Endodermal cell (in vitro differentiated cells): ENCODE measurements at regions not wholly inside any gene's neighbourhood (a gene's known extent, or its start where the extent isn't known, plus 50 kb on each side); places are given as distances from the start of the nearest gene placed in this dataset.

ENCODE experiments used
- DNase-seq: peaks from one replicate; pipeline ENCODE4 v3.0.0-alpha.2; 2017
- H3K27ac ChIP-seq: 2 replicates; pipeline ENCODE4 v1.5.1; 2013; ENCODE audit warnings: mild to moderate bottlenecking, low read depth, low read length, moderate library complexity
- H3K27me3 ChIP-seq: 2 replicates; pipeline ENCODE4 v1.6.1; 2013; ENCODE audit warnings: mild to moderate bottlenecking, low read length, moderate library complexity; ENCODE audit not compliant: insufficient read depth, control insufficient read depth, poor library complexity, severe bottlenecking
- H3K36me3 ChIP-seq: 2 replicates; pipeline ENCODE4 v1.7.0; 2013; ENCODE audit warnings: mild to moderate bottlenecking, low read length, moderate library complexity; ENCODE audit not compliant: control insufficient read depth, insufficient read depth
- H3K4me1 ChIP-seq: one replicate; pipeline ENCODE4 v1.7.0; 2013; ENCODE audit warnings: low read length; ENCODE audit not compliant: control insufficient read depth, insufficient read depth
- H3K4me3 ChIP-seq: 2 replicates; pipeline ENCODE4 v1.5.1; 2013; ENCODE audit warnings: mild to moderate bottlenecking, low read length, moderate library complexity
- H3K9ac ChIP-seq: 2 replicates; pipeline ENCODE4 v1.6.1; 2013; ENCODE audit warnings: mild to moderate bottlenecking, low read length, moderate library complexity; ENCODE audit not compliant: poor library complexity, severe bottlenecking; ENCODE audit errors: extremely low read depth
- H3K9me3 ChIP-seq: 2 replicates; pipeline ENCODE4 v1.6.1; 2013; ENCODE audit warnings: mild to moderate bottlenecking, low read length, moderate library complexity; ENCODE audit not compliant: control insufficient read depth
- H3K27ac Mint-ChIP-seq: 2 replicates; pipeline ENCODE4 v1.8.0; 2020; ENCODE audit warnings: mixed read lengths
- H3K27me3 Mint-ChIP-seq: 2 replicates; pipeline ENCODE4 v1.8.0; 2021; ENCODE audit warnings: mild to moderate bottlenecking, mixed read lengths; ENCODE audit not compliant: insufficient read depth
- H3K36me3 Mint-ChIP-seq: 2 replicates; pipeline ENCODE4 v1.8.0; 2020; ENCODE audit warnings: low read depth, mixed read lengths
- H3K4me1 Mint-ChIP-seq: 2 replicates; pipeline ENCODE4 v1.8.0; 2020; ENCODE audit warnings: mixed read lengths
- H3K4me3 Mint-ChIP-seq: 2 replicates; pipeline ENCODE4 v1.8.0; 2020; ENCODE audit warnings: mild to moderate bottlenecking, moderate library complexity, mixed read lengths
- H3K9me3 Mint-ChIP-seq: 2 replicates; pipeline ENCODE4 v1.8.0; 2020; ENCODE audit warnings: mild to moderate bottlenecking, mixed read lengths
- CTCF ChIP-seq: fragments of 200-600 bp; sonication (generic); conservative IDR thresholded peaks from 2 replicates; pipeline ENCODE4 v1.5.0; 2021; ENCODE audit warnings: antibody characterized with exemption, mild to moderate bottlenecking
- WGBS, 2 experiments: methylation state at CpG; one replicate each; pipeline versions ENCODE4 v1.1.5 to v1.1.7; 2013; ENCODE audit warnings: missing lambda C conversion rate in 2 of 2, mixed read lengths in 1 of 2; ENCODE audit not compliant: insufficient coverage in 1 of 2, insufficient read length in 1 of 2; 5-methylcytosine and 5-hydroxymethylcytosine counted together

- Mint-ChIP-seq H3K36me3 (no peaks in the 10 kb centered on the region), H3K4me3 (no peak overlapping the region), H3K9me3 (no peaks in the 10 kb centered on the region), H3K27me3 (no peaks in the 10 kb centered on the region), H3K4me1 (peaks cover 8% of the 10 kb centered on the region), H3K27ac (no peak overlapping the region)
- Histone ChIP-seq H3K4me1 (no peaks in the 10 kb centered on the region), H3K36me3 (no peaks in the 10 kb centered on the region), H3K4me3 (no peak overlapping the region), H3K9ac (no peak overlapping the region), H3K27ac (no peak overlapping the region), H3K9me3 (no peaks in the 10 kb centered on the region), H3K27me3 (no peaks in the 10 kb centered on the region)
- DNase-seq = no peak
- 90 to 93% methylated on average over 10 to 11 of the region's 11 CpGs for WGBS, 2 experiments
- no peak for TF ChIP-seq CTCF
Observed at GRCh38 chr12:124083708-124084107, 110.7 kb downstream of the ZNF664 start.

- Mint-ChIP-seq H3K36me3 (no peaks in the 10 kb centered on the region), H3K9me3 (no peaks in the 10 kb centered on the region), H3K27me3 (no peaks in the 10 kb centered on the region), H3K27ac (no peak overlapping the region), H3K4me3 (no peak overlapping the region), H3K4me1 (peaks cover 8% of the 10 kb centered on the region)
- no peak for TF ChIP-seq CTCF
- 90 to 94% methylated on average over 14 to 17 of the region's 17 CpGs for WGBS, 2 experiments
- H3K9me3 ChIP-seq = no peaks in the 10 kb centered on the region
- H3K27me3 ChIP-seq = no peaks in the 10 kb centered on the region
- no peak overlapping the region for H3K27ac ChIP-seq
- H3K4me3 ChIP-seq = no peak overlapping the region
- no peaks in the 10 kb centered on the region for H3K4me1 ChIP-seq
- no peak for DNase-seq
- no peak overlapping the region for H3K9ac ChIP-seq
- H3K36me3 ChIP-seq = no peaks in the 10 kb centered on the region
Observed at GRCh38 chr12:124085419-124086296, 112.6 kb downstream of the ZNF664 start.

- Mint-ChIP-seq H3K27ac (no peak overlapping the region), H3K36me3 (no peaks in the 10 kb centered on the region), H3K9me3 (no peaks in the 10 kb centered on the region), H3K4me3 (no peak overlapping the region), H3K27me3 (no peaks in the 10 kb centered on the region), H3K4me1 (peaks cover 8% of the 10 kb centered on the region)
- H3K9ac ChIP-seq = no peak overlapping the region
- DNase-seq = no peak
- no peak overlapping the region for H3K27ac ChIP-seq
- no peaks in the 10 kb centered on the region for H3K9me3 ChIP-seq
- no peak overlapping the region for H3K4me3 ChIP-seq
- H3K4me1 ChIP-seq = no peaks in the 10 kb centered on the region
- H3K27me3 ChIP-seq = no peaks in the 10 kb centered on the region
- WGBS, 2 experiments = 96 to 100% methylated on average over 7 of the region's 7 CpGs
- no peaks in the 10 kb centered on the region for H3K36me3 ChIP-seq
- no peak for TF ChIP-seq CTCF
Observed at GRCh38 chr12:124086299-124086898, 113.4 kb downstream of the ZNF664 start.
